ENCODE measurements at regions not wholly inside any gene's neighbourhood (a gene's known extent, or its start where the extent isn't known, plus 50 kb on each side); places are given as distances from the start of the nearest gene placed in this dataset.

- DNase-seq (ENCODE audit: low spot score), result no peak
Measured at GRCh38 chr10:62715383-62715782, 89.1 kb upstream of the ADO start.

DNA sequence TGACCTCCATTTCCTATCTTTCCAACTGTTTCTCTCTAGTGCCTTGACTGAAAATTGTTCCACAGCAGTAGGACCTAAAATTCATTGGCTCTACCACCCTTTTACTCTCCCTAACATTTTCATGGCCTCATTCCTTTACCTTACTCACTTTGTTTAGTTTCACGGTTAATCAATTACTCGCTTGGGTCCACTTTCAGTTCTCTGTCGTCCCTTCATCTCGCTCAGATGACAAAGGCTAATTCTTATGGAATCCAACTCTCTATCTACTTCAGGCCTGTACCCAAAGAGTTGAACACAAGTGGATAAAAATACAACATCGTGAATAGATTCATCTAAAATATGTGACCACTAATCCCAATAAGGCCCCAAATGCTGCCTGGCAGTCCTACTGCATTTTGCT, 85.9 kb upstream of the ADO start:
- DNase-seq (ENCODE audit: low spot score), result no peak

- no peak for DNase-seq (ENCODE audit: low spot score)
Measured at GRCh38 chr10:62719061-62719460, 85.5 kb upstream of the ADO start.

GRCh38 chr10:62721687-62722086, 82.8 kb upstream of the ADO start:
- no peak for DNase-seq (ENCODE audit: low spot score)

DNA sequence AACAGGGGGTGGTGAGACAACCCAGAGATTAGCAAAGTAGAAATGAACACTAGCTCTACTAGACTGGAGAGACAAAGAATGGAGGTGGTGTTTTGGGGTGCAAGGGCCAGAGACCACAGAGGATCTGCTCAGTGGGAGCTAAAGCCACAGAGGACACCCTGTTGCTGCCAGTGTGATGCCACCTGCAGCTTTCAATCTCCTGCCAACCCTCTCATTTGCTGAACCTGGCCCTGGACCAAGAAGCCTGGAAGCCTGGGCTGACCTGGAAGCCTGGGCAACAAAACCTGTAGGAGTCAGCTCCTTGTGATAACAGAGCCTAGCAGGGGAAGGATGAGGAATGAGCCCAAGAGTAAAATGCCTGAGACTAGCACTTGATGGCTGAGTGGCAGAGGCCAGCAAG, 81.1 kb upstream of the ADO start:
- no peak for DNase-seq (ENCODE audit: low spot score)

GRCh38 chr10:62724465-62724864, 80.1 kb upstream of the ADO start:
- DNase-seq (ENCODE audit: low spot score), result no peak

DNA sequence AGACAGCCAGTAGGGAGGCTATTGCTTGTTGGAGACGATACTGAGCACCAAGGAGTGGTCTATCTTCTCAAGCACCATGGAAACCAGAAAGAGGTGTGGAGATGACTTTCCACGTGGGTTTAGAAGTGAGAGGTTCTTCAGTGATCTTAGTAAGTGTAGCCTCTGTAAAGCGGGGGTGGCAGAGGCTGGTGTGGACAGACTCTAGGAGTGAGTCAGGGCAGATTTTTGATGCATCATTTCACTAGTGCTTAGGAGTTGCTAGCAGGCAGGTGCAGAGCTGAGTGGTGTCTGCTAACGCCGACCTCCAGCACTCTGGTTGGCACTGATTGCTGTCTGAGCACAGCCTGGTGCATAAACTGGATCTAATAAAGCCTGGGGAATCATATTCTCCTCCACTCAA, 78.4 kb upstream of the ADO start:
- no peak for DNase-seq (ENCODE audit: low spot score)

- no peak for DNase-seq (ENCODE audit: low spot score)
Measured at GRCh38 chr10:62726638-62727037, 77.9 kb upstream of the ADO start.

GRCh38 chr10:62727934-62728333, 76.6 kb upstream of the ADO start:
- DNase-seq (ENCODE audit: low spot score), result no peak

GRCh38 chr10:62728479-62728878, 76.0 kb upstream of the ADO start:
- DNase-seq (ENCODE audit: low spot score), result no peak

GRCh38 chr10:62732841-62733653, 71.5 kb upstream of the ADO start:
- DNase-seq (ENCODE audit: low spot score), result no peak

DNA sequence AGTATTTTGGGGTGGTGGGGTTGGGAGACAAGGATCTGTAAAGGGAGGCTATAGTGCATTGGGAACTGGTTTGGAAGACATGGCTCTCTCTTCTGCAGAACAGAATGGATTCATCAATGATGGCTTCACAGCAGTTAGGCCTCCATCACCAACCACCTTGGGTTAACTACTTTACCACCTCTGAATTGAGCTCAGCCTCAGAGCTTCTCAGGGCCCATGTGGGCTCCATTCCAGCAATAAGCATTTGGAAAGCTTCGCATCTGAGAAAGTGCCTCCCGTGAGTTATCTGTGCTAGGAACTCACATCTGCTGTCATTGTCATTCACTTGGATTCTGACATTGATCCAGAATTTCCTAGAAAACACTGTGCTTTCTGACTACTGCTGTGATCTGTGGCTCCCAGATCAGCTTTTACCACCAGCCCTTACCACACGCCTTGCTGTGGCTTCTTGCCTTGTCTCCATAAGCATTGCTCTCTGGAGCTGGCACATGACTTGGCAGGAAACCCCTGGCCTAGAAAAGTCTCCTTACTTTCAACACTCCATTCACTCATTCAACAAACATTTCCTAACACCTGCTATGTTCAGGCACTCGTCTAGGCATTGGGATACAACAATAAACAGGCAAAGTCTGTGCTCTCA, 70.7 kb upstream of the ADO start:
- DNase-seq (ENCODE audit: low spot score), result no peak

GRCh38 chr10:62734781-62735463, 69.6 kb upstream of the ADO start:
- no peak for DNase-seq (ENCODE audit: low spot score)

GRCh38 chr10:62735464-62736167, 68.9 kb upstream of the ADO start:
- no peak for DNase-seq (ENCODE audit: low spot score)

DNA sequence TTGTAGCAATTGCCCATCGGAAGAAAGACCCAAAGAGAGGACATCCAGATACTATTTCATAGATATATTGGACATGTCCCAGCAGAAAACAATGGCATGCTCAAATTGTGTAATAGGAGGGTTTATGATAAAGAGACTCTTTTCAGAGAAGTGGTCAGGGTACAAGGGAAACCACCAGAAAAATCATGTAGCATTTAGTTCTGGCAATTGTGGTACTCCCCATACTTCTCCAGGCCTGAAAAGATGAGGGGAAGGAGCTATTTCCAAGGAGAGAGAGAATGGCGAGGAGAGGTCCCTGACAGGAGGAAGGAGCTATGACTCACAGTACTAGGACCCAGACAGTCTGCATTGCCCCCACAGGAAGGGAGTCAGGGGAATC, 68.4 kb upstream of the ADO start:
- no peak for DNase-seq (ENCODE audit: low spot score)

GRCh38 chr10:62738916-62739315, 65.6 kb upstream of the ADO start:
- DNase-seq (ENCODE audit: low spot score), result no peak

GRCh38 chr10:62740885-62741745, 63.4 kb upstream of the ADO start:
- DNase-seq (ENCODE audit: low spot score), result no peak

GRCh38 chr10:62741996-62742395, 62.5 kb upstream of the ADO start:
- no peak for DNase-seq (ENCODE audit: low spot score)

- no peak for DNase-seq (ENCODE audit: low spot score)
Measured at GRCh38 chr10:62742536-62743061, 61.9 kb upstream of the ADO start.

DNA sequence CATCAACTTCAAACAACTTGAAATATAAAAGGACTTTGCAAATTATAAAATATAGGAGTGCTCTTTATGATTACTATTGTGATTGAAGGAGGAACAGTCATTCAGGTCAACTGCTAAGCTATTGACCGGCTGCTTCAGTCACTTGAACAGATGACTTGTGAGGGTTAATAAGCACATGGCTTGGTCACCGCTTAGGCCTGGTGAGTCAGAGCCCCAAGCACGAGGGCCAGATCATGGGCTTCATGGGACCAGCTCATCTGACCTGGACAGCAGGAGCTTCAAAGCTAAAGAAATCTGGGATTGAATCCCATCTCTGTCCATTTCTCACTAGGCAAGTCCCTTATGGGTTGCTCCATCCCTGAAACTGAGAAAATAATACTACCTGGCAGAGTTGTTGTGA, 60.4 kb upstream of the ADO start:
- no peak for DNase-seq (ENCODE audit: low spot score)

- DNase-seq (ENCODE audit: low spot score), result no peak
Measured at GRCh38 chr10:62745581-62745980, 58.9 kb upstream of the ADO start.

All from LoVo (cell line).